Cardiac septum (tissue), 1 donor: ENCODE measurements at regions not wholly inside any gene's neighbourhood (a gene's known extent, or its start where the extent isn't known, plus 50 kb on each side); places are given as distances from the start of the nearest gene placed in this dataset.

Source experiments
- DNase-seq: peaks from one replicate; pipeline ENCODE4 v3.0.0-alpha.2; 2020; ENCODE audit warnings: low spot score
- intact Hi-C: fragments of 100-400 bp; cut with DNase I; formaldehyde crosslinking; loops from one replicate; pipeline ENCODE4 v1.14.0; 2022
- donor health status: DM: no; HTN: no; CAD: no.

- DNase-seq, result no peak
- intact Hi-C loops, result no loop called here
These were observed 50.5 kb upstream of the LRRC1 start for GRCh38 chr6:53744321-53744720.

DNA sequence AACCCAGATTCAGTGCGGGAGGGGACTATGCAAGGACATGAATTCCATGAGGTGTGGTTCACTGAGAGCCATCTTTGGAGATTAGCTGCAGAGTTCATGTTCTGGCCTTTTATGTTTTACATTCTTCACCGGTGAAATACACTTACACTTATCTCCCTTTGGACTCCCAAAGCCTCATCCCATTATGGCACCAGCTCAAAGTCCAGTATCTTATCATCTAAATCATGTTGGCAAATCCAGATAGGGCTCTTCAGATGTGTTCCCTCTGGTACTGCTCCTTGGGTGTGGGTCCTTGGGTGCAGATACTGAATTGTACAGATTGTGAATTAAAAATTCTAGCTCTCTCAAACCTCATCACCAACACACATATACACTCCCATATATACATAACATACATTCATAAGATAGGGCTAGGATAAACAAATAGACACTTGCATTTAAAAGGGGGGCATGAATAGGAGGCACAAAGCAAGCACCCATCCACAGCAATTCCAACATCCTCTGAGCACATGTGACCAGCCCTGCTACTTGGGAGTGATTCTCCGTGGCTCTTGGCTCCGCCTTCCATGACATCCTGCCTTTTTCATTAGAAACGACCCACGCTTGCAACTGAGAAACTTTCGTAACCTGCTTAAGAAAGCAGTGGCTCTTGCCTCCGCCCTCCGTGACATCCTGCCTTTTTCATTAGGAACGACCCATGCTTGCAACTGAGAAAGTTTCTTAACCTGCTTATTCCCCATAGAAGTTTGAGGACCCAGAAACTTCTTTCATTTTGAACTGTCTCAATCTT, 53.6 kb upstream of the LRRC1 start:
- DNase-seq, result no peak
- intact Hi-C loops, result no loop called here

GRCh38 chr6:53737746-53738145, 57.1 kb upstream of the LRRC1 start:
- intact Hi-C loops, result no loop called here
- no peak for DNase-seq

DNA sequence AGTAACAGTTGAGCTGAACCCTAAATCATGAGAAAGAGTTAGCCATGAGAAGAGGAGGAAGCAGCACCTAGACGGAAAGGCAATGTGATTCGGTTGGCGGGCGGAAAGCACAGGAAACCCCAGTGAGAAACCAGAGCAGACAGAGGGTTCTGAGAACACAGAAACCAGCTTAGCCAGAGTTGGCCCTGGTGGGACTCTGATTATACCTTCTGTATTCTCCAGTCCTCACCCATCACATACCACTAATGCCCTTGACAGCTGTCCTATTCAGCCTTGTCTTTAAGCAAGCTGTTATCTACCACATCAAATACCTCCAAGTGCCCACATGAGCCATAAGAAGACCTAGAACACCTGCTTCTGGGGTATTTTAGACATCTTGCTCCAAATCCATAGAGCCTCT, 58.9 kb upstream of the LRRC1 start:
- intact Hi-C loops, result no loop called here
- no peak for DNase-seq

DNA sequence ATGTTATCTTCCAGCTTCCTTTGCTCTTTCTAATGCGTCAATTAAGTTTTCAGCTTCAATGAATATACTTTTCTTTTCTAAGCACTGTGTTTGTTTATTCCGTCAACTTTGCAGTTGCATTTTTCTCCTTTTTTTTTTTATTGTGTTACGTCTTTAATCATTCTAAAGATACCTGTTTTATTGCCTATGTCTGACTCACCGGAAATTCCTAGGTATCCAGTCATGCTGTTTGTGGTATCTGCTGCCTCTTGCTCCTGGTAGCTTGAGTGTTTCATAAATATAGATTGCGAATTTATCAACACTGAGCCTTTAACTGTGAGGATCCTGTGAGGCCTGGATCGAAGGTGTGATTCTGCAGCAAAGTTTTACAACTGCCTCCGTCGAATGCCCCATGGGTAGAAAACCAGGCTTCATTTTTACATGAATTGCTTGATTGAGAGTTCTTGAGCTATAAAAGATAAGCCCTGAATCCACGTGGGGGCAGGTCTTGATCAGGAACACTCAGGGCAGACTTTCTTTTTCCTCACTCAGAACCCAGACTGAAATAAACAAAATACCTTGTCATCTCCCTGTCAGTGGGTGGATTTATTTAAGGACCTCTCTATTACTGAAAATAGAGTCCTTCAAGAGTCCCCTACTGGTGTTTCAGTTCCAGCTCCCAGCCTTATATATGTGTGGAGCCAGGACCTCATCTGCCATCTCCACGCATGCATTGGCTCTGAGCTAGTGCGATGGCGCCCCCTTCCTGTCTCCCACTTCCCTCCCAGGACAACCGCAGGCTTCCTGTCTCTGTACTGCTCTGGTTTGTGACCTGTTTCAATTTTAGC, 60.1 kb upstream of the LRRC1 start:
- intact Hi-C loops, result no loop called here
- no peak for DNase-seq

- intact Hi-C loops, result no loop called here
- DNase-seq, result no peak
These were observed 62.8 kb upstream of the LRRC1 start for GRCh38 chr6:53731866-53732636.

- no peak for DNase-seq
- intact Hi-C loops, result no loop called here
These were observed 64.0 kb upstream of the LRRC1 start for GRCh38 chr6:53730767-53731166.

DNA sequence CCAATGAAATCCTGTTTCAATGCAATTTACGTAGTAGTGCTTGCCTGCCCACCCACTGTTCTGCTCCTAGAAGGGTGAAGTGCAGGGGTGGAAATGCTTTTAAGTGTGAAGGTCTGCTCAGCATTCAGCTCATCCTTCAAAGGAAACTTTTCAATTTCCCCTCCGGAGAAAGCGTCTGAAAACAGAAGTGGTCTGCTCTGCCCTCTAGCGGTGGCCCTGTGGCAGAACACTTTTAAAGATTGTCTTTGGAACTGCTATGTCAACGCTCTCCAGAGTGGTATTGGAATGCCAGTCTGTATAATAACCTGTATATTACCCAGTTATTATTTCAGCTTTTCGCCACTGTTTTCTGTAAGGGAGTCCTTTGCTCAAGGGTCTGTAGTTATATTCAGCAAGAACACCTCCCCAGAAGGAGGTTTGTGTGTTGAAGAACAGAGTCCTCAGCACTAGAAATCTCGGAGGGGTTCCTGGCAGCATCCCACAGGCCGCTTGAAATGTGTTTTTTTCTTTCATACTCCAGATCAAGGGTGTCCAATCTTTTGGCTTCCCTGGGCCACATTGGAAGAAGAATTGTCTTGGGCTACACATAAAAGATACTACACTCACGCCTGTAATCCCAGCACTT, 63.1 kb upstream of the KLHL31 start:
- intact Hi-C loops, result loop anchor here (5.0 kb wide), 2 partner anchors 186 to 229 kb away; no protein-coding TSS in a partner anchor
- no peak for DNase-seq

DNA sequence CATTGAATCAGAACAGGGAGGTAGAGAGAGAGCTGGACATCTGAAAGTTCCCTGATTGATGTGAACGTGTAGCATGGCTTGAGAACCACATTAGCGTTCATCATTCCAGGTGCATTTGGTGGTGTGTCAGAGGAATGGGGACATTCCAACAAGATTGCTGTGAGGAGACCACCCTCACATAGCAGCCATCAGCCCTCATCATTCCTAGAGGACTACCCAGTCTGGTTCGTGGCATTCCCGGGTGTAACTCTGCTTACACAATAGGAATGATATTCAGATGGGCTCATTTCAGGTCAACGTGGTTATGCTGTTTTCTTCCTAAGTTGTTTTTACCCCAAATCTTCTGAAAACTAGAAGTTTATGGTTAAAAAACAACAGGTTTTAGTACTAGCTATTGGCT, 62.2 kb upstream of the KLHL31 start:
- no peak for DNase-seq
- intact Hi-C loops, result loop anchor here (5.0 kb wide), 2 partner anchors 185 to 230 kb away; no protein-coding TSS in a partner anchor

GRCh38 chr6:53725791-53726575, 60.4 kb upstream of the KLHL31 start:
- peak; percentile 87 for DNase-seq
- intact Hi-C loops, result loop anchor here (1.0 to 5.0 kb wide), 3 partner anchors 184 to 233 kb away; no protein-coding TSS in a partner anchor

- no peak for DNase-seq
- intact Hi-C loops, result no loop called here
These were observed 58.9 kb upstream of the KLHL31 start for GRCh38 chr6:53724501-53724900.

DNA sequence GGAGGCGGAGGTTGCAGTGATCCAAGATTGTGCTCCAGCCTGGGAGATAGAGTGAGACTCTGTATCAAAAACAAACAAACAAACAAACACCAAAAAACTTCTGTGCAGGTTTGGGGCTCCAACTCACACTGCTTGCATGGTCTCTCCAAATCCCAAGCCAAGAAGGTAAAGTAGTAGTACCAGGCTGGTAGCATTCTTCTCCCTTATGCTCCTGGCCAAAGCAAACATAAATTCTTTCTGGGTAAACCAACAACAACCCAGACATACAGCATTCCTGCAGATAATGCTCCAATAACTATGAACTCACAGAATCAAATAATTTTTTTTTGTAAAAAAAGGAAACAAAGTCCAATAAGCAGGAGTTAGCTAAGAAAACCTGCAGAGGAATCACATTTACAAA, 57.8 kb upstream of the KLHL31 start:
- intact Hi-C loops, result no loop called here
- DNase-seq, result no peak

DNA sequence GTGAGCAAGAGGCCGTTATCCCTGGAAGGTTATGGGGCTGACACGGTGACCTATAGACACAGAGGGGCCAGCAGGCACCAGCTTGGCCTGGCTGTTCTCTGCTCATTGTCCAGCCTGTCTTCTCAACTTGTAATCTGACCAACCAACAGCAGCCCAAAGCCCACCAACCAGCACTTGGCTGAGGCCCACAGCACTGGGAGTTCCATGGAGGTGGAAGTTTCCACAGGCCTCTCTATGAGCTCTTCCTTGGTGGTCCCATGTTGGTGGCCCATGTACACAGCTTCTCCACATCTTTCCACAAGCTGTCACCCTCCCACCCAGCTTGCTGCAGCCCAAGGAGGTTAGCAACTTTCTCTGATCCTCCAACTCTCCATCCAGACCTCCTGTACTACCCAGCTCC, 56.2 kb upstream of the KLHL31 start:
- intact Hi-C loops, result no loop called here

DNA sequence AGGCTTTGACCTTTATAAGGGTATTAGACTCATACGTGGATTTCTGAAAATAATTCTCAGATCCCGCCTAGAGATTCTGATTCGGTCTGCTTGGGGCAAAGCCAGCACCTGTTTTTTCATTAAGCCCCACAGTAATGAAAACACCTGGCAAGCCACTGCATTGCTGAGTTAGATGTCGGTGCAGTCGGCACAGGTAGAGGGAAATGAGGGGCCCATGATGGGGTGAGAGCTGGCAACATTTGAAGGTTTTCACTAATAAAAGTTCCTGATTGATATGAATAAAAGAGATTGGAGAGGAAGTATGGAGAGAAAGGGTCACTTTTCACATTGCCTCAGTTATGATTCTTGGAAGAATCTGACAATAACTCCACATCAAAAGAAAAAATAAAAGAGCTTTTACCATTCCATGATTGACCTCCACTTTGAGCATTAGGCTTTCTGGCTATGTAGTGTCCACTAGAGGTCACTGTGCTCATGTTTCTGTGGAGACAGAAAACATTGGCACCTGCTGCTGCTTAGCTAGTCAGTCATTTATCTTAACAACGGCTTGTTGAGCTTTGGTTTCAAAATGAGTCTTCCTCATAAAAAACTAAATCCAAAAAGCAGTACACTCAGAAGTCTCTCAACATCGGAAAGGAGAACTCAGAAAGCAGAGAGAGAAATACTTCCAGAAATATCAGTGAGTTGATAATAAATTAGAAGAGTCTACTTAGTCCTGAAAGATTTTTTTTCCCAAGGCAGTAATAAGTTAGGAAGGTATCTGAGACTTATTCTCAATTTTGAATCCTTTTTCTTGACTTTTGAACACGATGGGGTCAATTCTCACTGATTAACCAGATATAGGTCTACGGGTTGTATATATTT, 53.3 kb upstream of the KLHL31 start:
- intact Hi-C loops, result no loop called here
- DNase-seq, result no peak

More for the DNA sequence above, 56.2 kb upstream of the KLHL31 start:
- no peak for DNase-seq

DNA sequence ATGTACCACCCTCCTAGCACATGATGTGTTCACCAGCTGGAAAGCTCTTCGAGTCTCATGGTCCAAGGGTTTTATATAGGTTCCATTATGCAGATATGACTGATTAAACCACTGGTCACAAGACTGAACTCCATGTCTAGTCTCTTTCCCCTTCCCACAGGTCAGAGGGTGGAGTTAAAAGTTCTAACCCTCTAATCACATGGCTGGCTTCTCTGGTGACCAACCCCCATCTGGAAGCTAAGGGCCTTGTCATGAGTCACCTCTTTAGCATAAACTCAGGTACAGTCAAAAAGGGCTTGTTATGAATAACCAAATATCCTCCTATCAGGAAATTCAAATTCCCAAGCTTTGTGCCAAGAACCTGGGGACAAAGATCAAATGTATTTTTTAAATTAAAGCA, 52.0 kb upstream of the KLHL31 start:
- no peak for DNase-seq
- intact Hi-C loops, result no loop called here

DNA sequence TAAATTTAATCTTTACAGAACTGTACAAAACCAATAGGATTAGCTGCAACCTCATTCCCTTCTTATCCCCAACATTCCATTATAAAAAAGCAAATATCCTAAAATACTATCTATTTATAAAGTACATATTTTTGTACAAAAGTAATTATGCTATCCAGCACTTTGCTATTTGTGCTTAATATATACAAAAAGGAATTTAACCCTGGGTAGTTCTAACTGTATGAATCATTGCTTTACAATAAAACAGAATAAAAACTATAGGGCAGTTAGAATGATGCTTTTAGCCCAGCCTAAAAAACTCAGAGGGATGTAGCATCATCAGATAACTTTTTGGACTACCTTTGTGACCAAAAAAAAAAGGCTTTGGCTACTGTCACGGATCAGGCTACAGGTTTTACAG, 49.9 kb upstream of the KLHL31 start:
- intact Hi-C loops, result no loop called here
- no peak for DNase-seq
